GM21390 (cell line): ENCODE measurements at regions not wholly inside any gene's neighbourhood (a gene's known extent, or its start where the extent isn't known, plus 50 kb on each side); places are given as distances from the start of the nearest gene placed in this dataset.

Source experiments
- ATAC-seq: cut with Tn5 transposase; IDR thresholded peaks from one replicate; pipeline ENCODE4 v1.9.1; 2021; ENCODE audit not compliant: unreplicated experiment

- no peak for ATAC-seq
These were observed 117.1 kb downstream of the TBXT start for GRCh38 chr6:166050559-166050958.

- no peak for ATAC-seq
These were observed 120.7 kb downstream of the TBXT start for GRCh38 chr6:166046982-166047381.

- ATAC-seq = no peak
These were observed 121.4 kb downstream of the TBXT start for GRCh38 chr6:166046226-166046625.

- ATAC-seq = no peak
These were observed 121.8 kb downstream of the TBXT start for GRCh38 chr6:166045860-166046200.

- ATAC-seq = no peak
These were observed 122.3 kb downstream of the TBXT start for GRCh38 chr6:166045173-166045859.

- ATAC-seq = no peak
These were observed 126.4 kb downstream of the TBXT start for GRCh38 chr6:166041277-166041676.

GRCh38 chr6:166040292-166040691, 127.4 kb downstream of the TBXT start:
- no peak for ATAC-seq

- no peak for ATAC-seq
These were observed 131.1 kb downstream of the TBXT start for GRCh38 chr6:166036316-166037095.

GRCh38 chr6:166032366-166033200, 135.1 kb downstream of the TBXT start:
- no peak for ATAC-seq

- ATAC-seq = no peak
These were observed 136.4 kb downstream of the TBXT start for GRCh38 chr6:166031275-166031674.

- ATAC-seq = peak; percentile 57
These were observed 138.1 kb downstream of the TBXT start for GRCh38 chr6:166029506-166029905.

GRCh38 chr6:166027761-166028160, 139.9 kb downstream of the TBXT start:
- ATAC-seq = no peak

GRCh38 chr6:166026586-166027126, 141.0 kb downstream of the TBXT start:
- ATAC-seq = no peak

GRCh38 chr6:166025149-166025898, 142.3 kb downstream of the TBXT start:
- no peak for ATAC-seq

- no peak for ATAC-seq
These were observed 143.4 kb downstream of the TBXT start for GRCh38 chr6:166024252-166024651.

- ATAC-seq = no peak
These were observed 144.2 kb downstream of the TBXT start for GRCh38 chr6:166023273-166023989.

GRCh38 chr6:166021429-166021828, 146.2 kb downstream of the TBXT start:
- ATAC-seq = no peak

- ATAC-seq = no peak
These were observed 148.4 kb downstream of the TBXT start for GRCh38 chr6:166019214-166019613.

- ATAC-seq = no peak
These were observed 150.5 kb downstream of the TBXT start for GRCh38 chr6:166017032-166017635.

- no peak for ATAC-seq
These were observed 152.7 kb downstream of the TBXT start for GRCh38 chr6:166014966-166015365.
